Fibroblast of mammary gland (primary cell): ENCODE measurements at regions not wholly inside any gene's neighbourhood (a gene's known extent, or its start where the extent isn't known, plus 50 kb on each side); places are given as distances from the start of the nearest gene placed in this dataset.

ENCODE experiments used
- DNase-seq: peaks from one replicate; pipeline ENCODE4 v3.0.0-alpha.2; 2010; ENCODE audit warnings: low read depth
- H3K4me3 ChIP-seq: 2 replicates; pipeline ENCODE4 v1.5.1; 2011; ENCODE audit warnings: low read depth, mild to moderate bottlenecking, low read length, moderate library complexity; ENCODE audit not compliant: control insufficient read depth
- TF ChIP-seq, protein P1 (sequence below): conservative IDR thresholded peaks from 2 replicates; pipeline ENCODE4 v1.5.1; 2011; ENCODE audit warnings: low read depth, low read length, inconsistent platforms; ENCODE audit not compliant: control insufficient read depth, insufficient read depth

DNA sequence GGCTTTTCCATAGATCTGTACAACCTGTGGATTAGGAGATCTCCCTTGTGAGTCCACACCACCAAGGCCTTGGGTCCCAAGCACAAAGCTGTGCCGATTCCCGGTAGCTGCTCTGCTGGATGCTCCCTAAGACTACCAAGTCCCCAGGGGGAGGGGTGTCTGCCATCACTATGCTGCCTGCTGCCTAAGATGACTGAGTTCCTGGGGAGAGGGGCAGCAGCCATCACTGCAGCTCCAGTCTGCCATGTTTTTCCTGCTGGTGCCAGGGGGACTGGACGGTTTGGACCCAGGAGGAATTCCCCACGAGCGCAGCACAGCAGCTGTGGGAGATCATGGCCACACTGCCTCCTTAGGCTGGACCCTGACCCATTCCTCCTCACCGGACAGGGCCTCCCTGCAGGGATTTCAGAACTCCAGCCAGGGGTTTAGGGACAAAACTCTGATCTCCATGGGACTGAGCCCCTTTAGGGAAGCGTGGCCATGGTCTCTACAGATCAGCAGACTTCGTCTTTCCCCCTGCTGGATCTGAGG is 1049.8 kb downstream of the SORCS1 start:
- TF ChIP-seq, protein P1, sequence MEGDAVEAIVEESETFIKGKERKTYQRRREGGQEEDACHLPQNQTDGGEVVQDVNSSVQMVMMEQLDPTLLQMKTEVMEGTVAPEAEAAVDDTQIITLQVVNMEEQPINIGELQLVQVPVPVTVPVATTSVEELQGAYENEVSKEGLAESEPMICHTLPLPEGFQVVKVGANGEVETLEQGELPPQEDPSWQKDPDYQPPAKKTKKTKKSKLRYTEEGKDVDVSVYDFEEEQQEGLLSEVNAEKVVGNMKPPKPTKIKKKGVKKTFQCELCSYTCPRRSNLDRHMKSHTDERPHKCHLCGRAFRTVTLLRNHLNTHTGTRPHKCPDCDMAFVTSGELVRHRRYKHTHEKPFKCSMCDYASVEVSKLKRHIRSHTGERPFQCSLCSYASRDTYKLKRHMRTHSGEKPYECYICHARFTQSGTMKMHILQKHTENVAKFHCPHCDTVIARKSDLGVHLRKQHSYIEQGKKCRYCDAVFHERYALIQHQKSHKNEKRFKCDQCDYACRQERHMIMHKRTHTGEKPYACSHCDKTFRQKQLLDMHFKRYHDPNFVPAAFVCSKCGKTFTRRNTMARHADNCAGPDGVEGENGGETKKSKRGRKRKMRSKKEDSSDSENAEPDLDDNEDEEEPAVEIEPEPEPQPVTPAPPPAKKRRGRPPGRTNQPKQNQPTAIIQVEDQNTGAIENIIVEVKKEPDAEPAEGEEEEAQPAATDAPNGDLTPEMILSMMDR: no peak
- no peak overlapping the region for H3K4me3 ChIP-seq
- no peak for DNase-seq

DNA sequence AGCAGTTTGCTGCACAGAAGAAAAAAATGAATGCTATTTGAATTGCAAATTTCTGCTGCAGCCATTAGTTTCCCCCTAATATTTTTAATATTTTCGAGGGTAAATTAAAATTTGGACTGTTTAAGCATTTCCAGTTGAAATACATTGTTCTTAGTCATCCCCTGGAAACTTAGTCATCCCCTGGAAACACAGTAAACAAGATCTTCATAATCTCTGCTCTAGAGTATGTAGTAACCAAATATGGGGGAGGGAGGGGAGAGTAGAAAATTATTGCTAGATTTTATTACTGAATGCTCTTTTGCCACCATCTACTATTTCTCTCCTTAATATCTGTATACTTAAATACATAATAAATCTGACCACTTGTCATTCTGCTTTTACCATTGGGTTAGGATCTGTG is 1053.3 kb downstream of the SORCS1 start:
- DNase-seq: peak; percentile 60
- TF ChIP-seq, protein P1: no peak
- no peak overlapping the region for H3K4me3 ChIP-seq

DNA sequence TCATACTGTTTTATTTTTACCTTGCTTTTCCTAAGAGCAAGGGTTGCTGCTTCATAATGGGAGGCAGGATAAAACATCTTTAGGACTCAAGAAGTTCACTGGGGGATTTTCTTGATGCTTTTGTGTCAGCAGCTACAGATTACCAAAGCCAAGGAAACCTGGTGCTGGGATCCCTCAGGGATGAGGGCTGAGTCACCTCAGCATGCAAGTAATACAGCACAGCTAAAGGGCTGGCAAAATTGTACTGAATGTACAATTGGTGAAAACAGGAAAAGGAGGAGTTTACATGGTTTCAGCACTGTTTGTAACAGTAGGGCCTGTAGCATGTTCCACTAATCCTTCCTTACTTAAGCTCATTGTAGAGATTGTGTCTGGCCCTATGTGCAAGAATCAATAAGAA is 1056.8 kb downstream of the SORCS1 start:
- TF ChIP-seq, protein P1: no peak
- peak; percentile 84 for DNase-seq
- H3K4me3 ChIP-seq: no peak overlapping the region

DNA sequence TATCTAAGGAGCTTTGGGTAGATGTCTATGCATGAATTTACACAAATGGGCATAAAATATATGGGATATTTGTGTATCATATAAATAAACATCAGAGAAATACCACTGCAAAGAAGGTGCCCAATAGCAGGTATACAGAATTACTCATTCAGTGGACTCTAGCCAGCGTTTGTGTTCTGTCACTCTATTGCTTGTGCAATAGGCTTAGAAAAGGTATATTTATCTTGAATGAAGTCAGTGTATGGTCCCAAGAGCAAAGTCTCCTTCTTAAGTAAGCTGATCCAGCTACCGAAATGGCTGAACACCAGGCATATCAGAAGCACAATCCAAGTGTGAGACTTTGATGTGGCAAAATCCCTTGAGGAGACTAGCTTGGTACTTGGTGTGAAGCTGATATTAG is 1058.4 kb downstream of the SORCS1 start:
- TF ChIP-seq, protein P1: no peak
- no peak overlapping the region for H3K4me3 ChIP-seq
- no peak for DNase-seq

DNA sequence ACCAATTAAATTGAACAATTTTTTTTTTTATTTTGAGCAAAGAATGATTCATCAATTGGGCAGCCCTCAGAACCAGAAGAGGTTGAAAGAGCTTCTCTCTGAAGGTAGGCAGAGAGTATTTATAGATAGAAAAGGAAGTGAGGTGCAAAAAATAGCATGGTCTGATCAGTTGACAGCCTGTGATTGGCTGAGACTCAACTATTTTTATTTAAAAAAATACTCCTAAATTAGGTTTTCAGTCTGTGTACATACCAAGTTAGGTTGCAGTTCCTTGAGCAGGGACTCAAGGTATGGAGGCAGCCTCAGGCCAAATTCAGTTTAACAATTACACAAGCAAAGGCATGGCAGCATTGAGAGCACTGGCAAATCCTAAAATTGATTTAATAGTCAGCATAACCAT is 1074.7 kb downstream of the SORCS1 start:
- TF ChIP-seq, protein P1: no peak
- H3K4me3 ChIP-seq: no peak overlapping the region
- no peak for DNase-seq

DNA sequence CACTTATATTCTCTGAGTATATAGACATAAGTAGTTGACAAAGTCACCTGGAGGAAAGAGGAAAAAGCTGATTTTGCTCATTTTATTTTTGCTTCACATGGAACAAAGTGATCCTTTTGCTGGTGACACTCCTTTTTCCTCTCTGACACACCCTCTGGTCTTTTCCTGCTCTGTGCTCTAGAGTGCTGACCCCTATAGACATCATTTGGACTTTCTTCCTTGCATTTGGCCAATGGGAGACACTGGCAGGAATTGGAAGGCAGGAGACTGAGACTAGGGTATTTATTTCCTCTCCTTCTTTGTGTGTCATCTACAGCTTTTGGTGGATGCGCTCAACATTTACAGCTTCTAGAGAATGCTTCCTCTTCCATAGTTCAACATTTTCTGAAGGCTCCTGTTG is 1078.1 kb downstream of the SORCS1 start:
- no peak for DNase-seq
- no peak overlapping the region for H3K4me3 ChIP-seq
- TF ChIP-seq, protein P1: no peak

DNA sequence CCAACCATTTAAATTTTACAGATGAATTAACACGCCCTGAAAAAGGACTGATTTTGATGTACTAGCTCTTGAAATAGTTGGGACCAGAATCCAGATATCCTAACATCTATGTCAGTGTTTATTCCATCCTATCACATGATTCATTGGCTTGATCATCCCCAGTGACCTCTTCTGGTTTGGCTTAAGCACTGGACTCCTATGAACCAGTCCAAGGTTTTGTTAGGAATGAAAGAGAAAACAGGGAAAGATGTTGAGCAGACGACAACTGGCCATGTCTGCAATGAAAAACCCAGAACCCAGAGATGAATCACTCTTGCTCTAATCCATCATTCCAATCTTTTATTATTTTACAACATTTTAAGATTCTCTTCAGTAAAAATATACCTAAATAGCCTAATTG is 1080.9 kb downstream of the SORCS1 start:
- TF ChIP-seq, protein P1: no peak
- no peak overlapping the region for H3K4me3 ChIP-seq
- peak; percentile 71 for DNase-seq
